Naive thymus-derived CD8-positive, alpha-beta T cell (primary cell): ENCODE measurements at regions not wholly inside any gene's neighbourhood (a gene's known extent, or its start where the extent isn't known, plus 50 kb on each side); places are given as distances from the start of the nearest gene placed in this dataset.
"Not testable (repeated sequence)": the region's sequence is repeated elsewhere in the genome, so short reads cannot be mapped to it uniquely, and the experiment has no call there.

Experiments used
- ATAC-seq, 2 donors: fragments of 150-1000 bp; cut with Tn5 transposase in 1 of 2; sonication (Bioruptor Pico), chemical (Tn5 transposase) in 1 of 2; 1 replicate in 1 of 2; 2 replicates in 1 of 2; pipeline ENCODE4 v1.10.0; 2021; ENCODE audit warnings: mild to moderate bottlenecking in 2 of 2, moderate library complexity in 2 of 2
- POLR2A ChIA-PET: fragments of 350-600 bp; sonication (Branson Sonifier 250); formaldehyde crosslinking; loops from one replicate; lab custom pipeline; 2021; ENCODE audit warnings: antibody characterized with exemption; lab: Charles Lee
- DNase-seq, 10 donors: peaks; one replicate each; pipeline versions ENCODE4 v3.0.0 to v3.0.0-alpha.2; 2020 to 2022
- H3K27ac Mint-ChIP-seq, 10 donors: one replicate each; pipeline ENCODE4 v1.8.0; 2020 to 2022; ENCODE audit warnings: mild to moderate bottlenecking in 10 of 10, mixed read lengths in 10 of 10, moderate library complexity in 4 of 10, inconsistent platforms in 1 of 10
- H3K27me3 Mint-ChIP-seq, 5 donors: one replicate each; pipeline ENCODE4 v1.8.0; 2021 to 2022; ENCODE audit warnings: mixed read lengths in 5 of 5
- H3K36me3 Mint-ChIP-seq, 3 donors: one replicate each; pipeline ENCODE4 v1.8.0; 2020 to 2022; ENCODE audit warnings: mixed read lengths in 3 of 3, mild to moderate bottlenecking in 2 of 3, inconsistent platforms in 1 of 3
- H3K4me1 Mint-ChIP-seq, 4 donors: one replicate each; pipeline ENCODE4 v1.8.0; 2021 to 2022; ENCODE audit warnings: mixed read lengths in 4 of 4
- H3K4me3 Mint-ChIP-seq, 10 donors: one replicate each; pipeline ENCODE4 v1.8.0; 2020 to 2022; ENCODE audit warnings: mild to moderate bottlenecking in 10 of 10, mixed read lengths in 10 of 10, moderate library complexity in 6 of 10, inconsistent platforms in 1 of 10
- H3K9me3 Mint-ChIP-seq, 9 donors: one replicate each; pipeline ENCODE4 v1.8.0; 2020 to 2022; ENCODE audit warnings: mixed read lengths in 9 of 9, mild to moderate bottlenecking in 3 of 9, inconsistent platforms in 1 of 9, moderate library complexity in 1 of 9

GRCh38 chr11:13782390-13783075 lies 114.1 kb downstream of the FAR1 start:
- no peaks in the 10 kb centered on the region for H3K36me3 Mint-ChIP-seq
- POLR2A ChIA-PET: interaction anchor here (0.7 kb wide), 1 partner anchor 164 kb away, joined by 3 read pairs; no protein-coding TSS in a partner anchor

GRCh38 chr11:13784441-13784840 lies 116.0 kb downstream of the FAR1 start:
- H3K36me3 Mint-ChIP-seq: no peaks in the 10 kb centered on the region
- no peaks in the 10 kb centered on the region for H3K27me3 Mint-ChIP-seq
- no peak overlapping the region for H3K27ac Mint-ChIP-seq
- peaks cover 0 to 2% (median under 1%) of the 10 kb centered on the region in 4 donors for H3K4me1 Mint-ChIP-seq
- DNase-seq (no peak), ATAC-seq (no peak)
- no peaks in the 10 kb centered on the region for H3K9me3 Mint-ChIP-seq
- H3K4me3 Mint-ChIP-seq: no peak overlapping the region
- POLR2A ChIA-PET: interaction anchor here (0.8 kb wide), 1 partner anchor 155 kb away, joined by 3 read pairs; no protein-coding TSS in a partner anchor

More at GRCh38 chr11:13782390-13783075, 114.1 kb downstream of the FAR1 start:
- Mint-ChIP-seq H3K4me1 (peaks cover 0 to 2% (median under 1%) of the 10 kb centered on the region in 4 donors), H3K27ac (no peak overlapping the region), H3K27me3 (no peaks in the 10 kb centered on the region), H3K9me3 (no peaks in the 10 kb centered on the region), H3K4me3 (no peak overlapping the region)
- no peak for ATAC-seq
- no peak for DNase-seq

- POLR2A ChIA-PET: no interaction called here
- Mint-ChIP-seq H3K4me3 (no peak overlapping the region), H3K4me1 (peaks cover 0 to 2% (median under 1%) of the 10 kb centered on the region in 4 donors), H3K9me3 (no peaks in the 10 kb centered on the region), H3K27ac (no peak overlapping the region), H3K27me3 (no peaks in the 10 kb centered on the region), H3K36me3 (no peaks in the 10 kb centered on the region)
- ATAC-seq: no peak
- DNase-seq: no peak
Measured at GRCh38 chr11:13784855-13785254, 116.4 kb downstream of the FAR1 start.

- no peak overlapping the region for H3K27ac Mint-ChIP-seq
Measured at GRCh38 chr11:13786688-13787087, 118.2 kb downstream of the FAR1 start.

GRCh38 chr11:13797616-13798015 lies 129.1 kb downstream of the FAR1 start:
- POLR2A ChIA-PET, DNase-seq, H3K4me3 Mint-ChIP-seq, H3K27ac Mint-ChIP-seq, ATAC-seq, H3K4me1 Mint-ChIP-seq, H3K27me3 Mint-ChIP-seq: not testable (repeated sequence)
- Mint-ChIP-seq H3K9me3 (peaks cover 6 to 46% (median 16%) of the 10 kb centered on the region in 9 donors), H3K36me3 (peaks cover 0 to 17% (median 14%) of the 10 kb centered on the region in 3 donors)

More at GRCh38 chr11:13786688-13787087, 118.2 kb downstream of the FAR1 start:
- Mint-ChIP-seq H3K27me3 (no peaks in the 10 kb centered on the region), H3K36me3 (no peaks in the 10 kb centered on the region), H3K4me1 (peaks cover 0 to 5% (median under 1%) of the 10 kb centered on the region in 4 donors), H3K4me3 (no peak overlapping the region), H3K9me3 (no peaks in the 10 kb centered on the region)
- ATAC-seq (no peak), DNase-seq (no peak)
- POLR2A ChIA-PET: no interaction called here

- Mint-ChIP-seq H3K36me3 (peaks cover 0 to 22% (median 20%) of the 10 kb centered on the region in 3 donors), H3K4me1 (no peaks in the 10 kb centered on the region), H3K4me3 (no peak overlapping the region), H3K27ac (no peak overlapping the region), H3K9me3 (peaks cover 7 to 62% (median 27%) of the 10 kb centered on the region in 9 donors), H3K27me3 (peaks cover 0 to 2% (median 0%) of the 10 kb centered on the region in 5 donors)
- POLR2A ChIA-PET: no interaction called here
- no peak for ATAC-seq
- no peak for DNase-seq
Measured at GRCh38 chr11:13800901-13801300, 132.4 kb downstream of the FAR1 start.

- no peaks in the 10 kb centered on the region for H3K4me1 Mint-ChIP-seq
- H3K27me3 Mint-ChIP-seq: no peaks in the 10 kb centered on the region
- POLR2A ChIA-PET: no interaction called here
- H3K4me3 Mint-ChIP-seq: no peak overlapping the region
- H3K9me3 Mint-ChIP-seq: peaks cover 1 to 27% (median 10%) of the 10 kb centered on the region in 9 donors
- H3K36me3 Mint-ChIP-seq: peaks cover 0 to 17% (median 6%) of the 10 kb centered on the region in 3 donors
- ATAC-seq (no peak), DNase-seq (no peak)
- H3K27ac Mint-ChIP-seq: no peak overlapping the region
Measured at GRCh38 chr11:13818325-13818724, 144.2 kb upstream of the SPON1 start.

- Mint-ChIP-seq H3K4me1 (no peaks in the 10 kb centered on the region), H3K27me3 (peaks cover 0 to 2% (median 0%) of the 10 kb centered on the region in 5 donors), H3K4me3 (no peak overlapping the region), H3K9me3 (peaks cover 0 to 28% (median 16%) of the 10 kb centered on the region in 9 donors), H3K27ac (peak overlapping the region in 1 of 10 donors; percentile 1), H3K36me3 (peaks cover 0 to 23% (median 4%) of the 10 kb centered on the region in 3 donors)
- DNase-seq (no peak), ATAC-seq (no peak)
- POLR2A ChIA-PET: no interaction called here
Measured at GRCh38 chr11:13826505-13827278, 135.8 kb upstream of the SPON1 start.

- Mint-ChIP-seq H3K9me3 (peaks cover 0 to 28% (median 17%) of the 10 kb centered on the region in 9 donors), H3K27ac (peak overlapping the region in 1 of 10 donors; percentile 58), H3K4me3 (no peak overlapping the region), H3K27me3 (no peaks in the 10 kb centered on the region), H3K4me1 (peaks cover 4 to 8% (median 7%) of the 10 kb centered on the region in 4 donors), H3K36me3 (peaks cover 0 to 29% (median 7%) of the 10 kb centered on the region in 3 donors)
- no peak for DNase-seq
- POLR2A ChIA-PET: no interaction called here
- no peak for ATAC-seq
Measured at GRCh38 chr11:13831696-13832095, 130.8 kb upstream of the SPON1 start.

- ATAC-seq (no peak), DNase-seq (no peak)
- Mint-ChIP-seq H3K36me3 (peaks cover 0 to 21% (median 7%) of the 10 kb centered on the region in 3 donors), H3K27ac (no peak overlapping the region), H3K9me3 (peaks cover 0 to 20% (median 12%) of the 10 kb centered on the region in 9 donors), H3K4me3 (no peak overlapping the region), H3K27me3 (no peaks in the 10 kb centered on the region), H3K4me1 (peaks cover 12 to 28% (median 17%) of the 10 kb centered on the region in 4 donors)
- POLR2A ChIA-PET: interaction anchor here (1.3 kb wide), 1 partner anchor 16 kb away, joined by 4 read pairs; no protein-coding TSS in a partner anchor
Measured at GRCh38 chr11:13834463-13834862, 128.1 kb upstream of the SPON1 start.

GRCh38 chr11:13836666-13837065 lies 125.9 kb upstream of the SPON1 start:
- H3K4me1 Mint-ChIP-seq: peaks cover 12 to 28% (median 18%) of the 10 kb centered on the region in 4 donors
- ATAC-seq (no peak), DNase-seq (no peak)
- POLR2A ChIA-PET: no interaction called here
- peak overlapping the region in 3 of 10 donors; percentile 45 to 81 (median 52) for H3K27ac Mint-ChIP-seq
- H3K9me3 Mint-ChIP-seq: peaks cover 0 to 6% (median 0%) of the 10 kb centered on the region in 9 donors
- no peaks in the 10 kb centered on the region for H3K27me3 Mint-ChIP-seq
- no peak overlapping the region for H3K4me3 Mint-ChIP-seq
- peaks cover 0 to 6% (median 4%) of the 10 kb centered on the region in 3 donors for H3K36me3 Mint-ChIP-seq

GRCh38 chr11:13837286-13837685 lies 125.2 kb upstream of the SPON1 start:
- peaks cover 0 to 6% (median 0%) of the 10 kb centered on the region in 9 donors for H3K9me3 Mint-ChIP-seq
- H3K4me1 Mint-ChIP-seq: peaks cover 9 to 28% (median 18%) of the 10 kb centered on the region in 4 donors
- H3K36me3 Mint-ChIP-seq: peaks cover 0 to 6% (median 4%) of the 10 kb centered on the region in 3 donors
- peak overlapping the region in 7 of 10 donors; percentile 7 to 85 (median 21) for H3K27ac Mint-ChIP-seq
- H3K4me3 Mint-ChIP-seq: peak overlapping the region in 2 of 10 donors; percentile 17 to 31
- H3K27me3 Mint-ChIP-seq: no peaks in the 10 kb centered on the region
- ATAC-seq (peak; percentile 20 to 52), DNase-seq (no peak)
- POLR2A ChIA-PET: no interaction called here
